ENCODE measurements at regions not wholly inside any gene's neighbourhood (a gene's known extent, or its start where the extent isn't known, plus 50 kb on each side); places are given as distances from the start of the nearest gene placed in this dataset.

GRCh38 chr3:150061288-150062024, 90.8 kb upstream of the PFN2 start:
- DNase-seq (ENCODE audit: low read depth): no peak
- H3K4me3 ChIP-seq (replicated peaks; ENCODE audit: low read depth, low read length): no peak overlapping the region
- no peak for TF ChIP-seq CTCF (IDR thresholded peaks at IDR 0.05; ENCODE audit: low read length, missing control alignments)

- no peak for TF ChIP-seq CTCF (IDR thresholded peaks at IDR 0.05; ENCODE audit: low read length, missing control alignments)
- no peak overlapping the region for H3K4me3 ChIP-seq (replicated peaks; ENCODE audit: low read depth, low read length)
- DNase-seq (ENCODE audit: low read depth): no peak
Observed at GRCh38 chr3:150059729-150060128, 89.0 kb upstream of the PFN2 start.

- DNase-seq (ENCODE audit: low read depth): no peak
- H3K4me3 ChIP-seq (replicated peaks; ENCODE audit: low read depth, low read length): no peak overlapping the region
- TF ChIP-seq CTCF (IDR thresholded peaks at IDR 0.05; ENCODE audit: low read length, missing control alignments): no peak
Observed at GRCh38 chr3:150059241-150059640, 88.5 kb upstream of the PFN2 start.

DNA sequence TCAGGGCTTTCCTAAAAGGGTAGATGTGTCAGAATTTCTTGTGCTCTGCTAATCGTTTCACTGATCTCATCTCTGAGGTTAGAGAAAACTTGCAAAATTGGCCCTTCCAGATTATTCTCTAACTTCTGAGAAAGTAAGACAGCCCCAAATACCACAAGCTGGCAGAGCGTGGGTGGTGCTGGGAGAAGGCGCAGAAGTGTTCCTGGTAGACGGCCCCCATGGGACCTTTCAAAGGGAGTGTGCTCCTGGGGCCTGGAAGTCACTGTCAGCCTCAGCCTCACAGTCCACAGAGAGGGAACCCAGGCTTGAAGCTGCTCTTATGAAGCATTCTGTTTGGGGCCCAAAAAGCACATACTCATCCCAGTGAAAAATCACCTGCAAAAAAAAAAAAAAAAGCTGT, 86.5 kb upstream of the PFN2 start:
- DNase-seq (ENCODE audit: low read depth): no peak
- TF ChIP-seq CTCF (IDR thresholded peaks at IDR 0.05; ENCODE audit: low read length, missing control alignments): no peak

GRCh38 chr3:150055332-150055731, 84.6 kb upstream of the PFN2 start:
- TF ChIP-seq CTCF (IDR thresholded peaks at IDR 0.05; ENCODE audit: low read length, missing control alignments): no peak
- H3K4me3 ChIP-seq (replicated peaks; ENCODE audit: low read depth, low read length): no peak overlapping the region
- DNase-seq (ENCODE audit: low read depth): no peak

More for the DNA sequence above, 86.5 kb upstream of the PFN2 start:
- no peak overlapping the region for H3K4me3 ChIP-seq (replicated peaks; ENCODE audit: low read depth, low read length)

- no peak overlapping the region for H3K4me3 ChIP-seq (replicated peaks; ENCODE audit: low read depth, low read length)
- DNase-seq (ENCODE audit: low read depth): no peak
- no peak for TF ChIP-seq CTCF (IDR thresholded peaks at IDR 0.05; ENCODE audit: low read length, missing control alignments)
Observed at GRCh38 chr3:150054635-150055034, 83.9 kb upstream of the PFN2 start.

GRCh38 chr3:150050510-150050909, 79.8 kb upstream of the PFN2 start:
- no peak for TF ChIP-seq CTCF (IDR thresholded peaks at IDR 0.05; ENCODE audit: low read length, missing control alignments)
- DNase-seq (ENCODE audit: low read depth): peak; percentile 24
- H3K4me3 ChIP-seq (replicated peaks; ENCODE audit: low read depth, low read length): no peak overlapping the region

All from fibroblast of pulmonary artery (primary cell).